ENCODE measurements at regions not wholly inside any gene's neighbourhood (a gene's known extent, or its start where the extent isn't known, plus 50 kb on each side); places are given as distances from the start of the nearest gene placed in this dataset.

- TF ChIP-seq CTCF (optimal IDR thresholded peaks at IDR 0.05 in 1 of 3, IDR thresholded peaks at IDR 0.05 in 1 of 3, conservative IDR thresholded peaks at IDR 0.05 in 1 of 3; ENCODE audit: extremely low read depth in 1 of 3, insufficient read depth in 2 of 3, low read length in 3 of 3) (no peak), EZH2 (IDR thresholded peaks at IDR 0.05; ENCODE audit: low read length) (no peak)
Measured at GRCh38 chr1:219397511-219397910, 215.4 kb downstream of the ZC3H11B start.
